HCT116 (cell line): ENCODE measurements at regions not wholly inside any gene's neighbourhood (a gene's known extent, or its start where the extent isn't known, plus 50 kb on each side); places are given as distances from the start of the nearest gene placed in this dataset.

Source experiments
- ATAC-seq: fragments of 200-7000 bp; cut with Tn5 transposase; 2 replicates; pipeline ENCODE4 v1.9.1; 2020; ENCODE audit warnings: mild to moderate bottlenecking, moderate library complexity
- BruUV-seq: library from RNA; stranded (reverse); fragments of 400-500 nt; replicated peaks from 2 replicates; lab custom pipeline; 2021; lab: Mats Ljungman, UMichigan
- CTCF ChIA-PET: fragments of 300-600 bp; sonication (Branson Sonifier 250); formaldehyde crosslinking; loops from one replicate; lab custom pipeline; 2021; ENCODE audit warnings: antibody characterized with exemption; lab: Charles Lee
- POLR2A ChIA-PET: fragments of 300-600, 350-600 bp; sonication (Branson Sonifier 250); formaldehyde crosslinking; loops from one replicate; lab custom pipeline; 2021; ENCODE audit warnings: antibody characterized with exemption; lab: Charles Lee
- RAD21 ChIA-PET, 2 experiments: fragments of 300-600 bp; sonication (Branson Sonifier 250); formaldehyde crosslinking; loops; one replicate each; lab custom pipeline; 2023; ENCODE audit warnings: low total read pairs in 2 of 2; ENCODE audit not compliant: uncharacterized antibody in 2 of 2, unreplicated experiment in 2 of 2, low non-redundant PET in 1 of 2; lab: Charles Lee
- DNase-seq: peaks from one replicate; pipeline ENCODE4 v3.0.0-alpha.2; 2010; ENCODE audit warnings: low read depth, low spot score
- H2AFZ ChIP-seq: fragments of 200-600 bp; shearing (Covaris generic), sonication (generic); 2 replicates; pipeline ENCODE4 v1.6.1; 2017; ENCODE audit warnings: low read depth, mixed run types, mixed read lengths, antibody characterized with exemption, low read length; ENCODE audit not compliant: poor library complexity, severe bottlenecking
- H3K27ac ChIP-seq: 2 replicates; pipeline ENCODE4 v1.5.1; 2012; ENCODE audit warnings: low read depth, low read length
- H3K27me3 ChIP-seq: fragments of 200-600 bp; sonication (generic); 2 replicates; pipeline ENCODE4 v1.6.1; 2016; ENCODE audit warnings: mixed run types, low read length, mixed read lengths; ENCODE audit not compliant: insufficient read depth
- H3K36me3 ChIP-seq, 2 experiments: fragments of 200-500 bp in 1 of 2; fragments of 200-600 bp in 1 of 2; sonication (Bioruptor generic) in 1 of 2; sonication (generic) in 1 of 2; 2 replicates each; pipeline versions ENCODE4 v1.5.1 to v1.6.1; 2014 to 2016; ENCODE audit warnings: low read length in 2 of 2, inconsistent platforms in 1 of 2, mixed read lengths in 1 of 2, mixed run types in 1 of 2; ENCODE audit not compliant: insufficient read depth in 2 of 2, control insufficient read depth in 1 of 2
- H3K4me1 ChIP-seq, 2 experiments: fragments of 200-600 bp in 1 of 2; sonication (generic) in 1 of 2; 2 replicates each; pipeline versions ENCODE4 v1.5.1 to v1.6.1; 2012 to 2017; ENCODE audit warnings: low read length in 2 of 2, inconsistent platforms in 1 of 2, mild to moderate bottlenecking in 1 of 2, mixed read lengths in 1 of 2, mixed run types in 1 of 2, moderate library complexity in 1 of 2; ENCODE audit not compliant: insufficient read depth in 2 of 2, control insufficient read depth in 1 of 2
- H3K4me2 ChIP-seq: fragments of 200-600 bp; sonication (generic); 2 replicates; pipeline ENCODE4 v1.6.1; 2017; ENCODE audit warnings: mixed run types, low read length, mixed read lengths
- H3K4me3 ChIP-seq, 2 experiments: fragments of 200-600 bp in 1 of 2; sonication (generic) in 1 of 2; replicated peaks in 1 of 2; 2 replicates each; pipeline ENCODE4 v1.5.1; 2011 to 2016; ENCODE audit warnings: low read length in 2 of 2, control low read depth in 1 of 2, low read depth in 1 of 2, mild to moderate bottlenecking in 1 of 2, mixed read lengths in 1 of 2, mixed run types in 1 of 2
- H3K79me2 ChIP-seq: fragments of 200-600 bp; sonication (generic); 2 replicates; pipeline ENCODE4 v1.6.1; 2017; ENCODE audit warnings: mild to moderate bottlenecking, mixed run types, low read length, moderate library complexity, mixed read lengths; ENCODE audit not compliant: insufficient read depth
- H3K9ac ChIP-seq: fragments of 200-600 bp; sonication (generic); 2 replicates; pipeline ENCODE4 v1.6.1; 2016; ENCODE audit warnings: low read length, mixed read lengths
- H3K9me2 ChIP-seq: fragments of 200-600 bp; sonication (generic), shearing (Covaris generic); 2 replicates; pipeline ENCODE4 v1.6.1; 2017; ENCODE audit warnings: mixed run types, mild to moderate bottlenecking, moderate library complexity; ENCODE audit not compliant: insufficient read depth
- H3K9me3 ChIP-seq, 2 experiments: fragments of 200-500 bp in 1 of 2; fragments of 200-600 bp in 1 of 2; sonication (Bioruptor generic) in 1 of 2; sonication (generic) in 1 of 2; 2 replicates each; pipeline ENCODE4 v1.6.1; 2014 to 2017; ENCODE audit warnings: low read length in 2 of 2, mixed read lengths in 2 of 2, inconsistent platforms in 1 of 2, low read depth in 1 of 2, mild to moderate bottlenecking in 1 of 2, mixed run types in 1 of 2, moderate library complexity in 1 of 2; ENCODE audit not compliant: control insufficient read depth in 1 of 2, insufficient read depth in 1 of 2
- H4K20me1 ChIP-seq: fragments of 200-600 bp; sonication (generic), shearing (Covaris generic); 2 replicates; pipeline ENCODE4 v1.6.1; 2017; ENCODE audit warnings: mixed run types, mild to moderate bottlenecking, moderate library complexity; ENCODE audit not compliant: insufficient read depth
- EGR1 ChIP-seq: IDR thresholded peaks from 2 replicates; pipeline ENCODE4 v1.6.1; 2012; ENCODE audit warnings: low read depth
- EZH2phosphoT487 ChIP-seq: fragments of 200-600 bp; IDR thresholded peaks from 2 replicates; pipeline ENCODE4 v1.6.1; 2018; ENCODE audit warnings: antibody characterized with exemption, borderline replicate concordance
- REST ChIP-seq: IDR thresholded peaks from 2 replicates; pipeline ENCODE4 v1.6.1; 2012; ENCODE audit warnings: low read depth
- SRF ChIP-seq: IDR thresholded peaks from 2 replicates; pipeline ENCODE4 v1.6.1; 2012; ENCODE audit warnings: low read depth
- ZNF274 ChIP-seq: fragments of 200-500 bp; sonication (Bioruptor generic); IDR thresholded peaks from 2 replicates; pipeline ENCODE4 v1.6.1; 2014; ENCODE audit warnings: mild to moderate bottlenecking, low read depth, low read length, inconsistent platforms
- intact Hi-C: fragments of 100-400 bp; cut with micrococcal nuclease; formaldehyde crosslinking; loops from 2 replicates; pipeline ENCODE4 v1.10.0; 2022

GRCh38 chr4:19566041-19566440 is 685.7 kb upstream of the SLIT2 start (continued):
- TF ChIP-seq REST (no peak), ZNF274 (no peak), EZH2phosphoT487 (no peak), EGR1 (no peak)

- CTCF ChIA-PET: no interaction called here
- H3K36me3 ChIP-seq: no peaks in the 10 kb centered on the region
- no peak for TF ChIP-seq SRF
Observed at GRCh38 chr4:19562456-19562855, 689.2 kb upstream of the SLIT2 start.

More at GRCh38 chr4:19562456-19562855, 689.2 kb upstream of the SLIT2 start:
- no peak overlapping the region for H2AFZ ChIP-seq
- intact Hi-C loops: no loop called here
- H3K9ac ChIP-seq: no peak overlapping the region
- H3K4me2 ChIP-seq: no peak overlapping the region
- no peaks in the 10 kb centered on the region for H3K9me3 ChIP-seq
- DNase-seq (no peak), ATAC-seq (no peak)
- no peak overlapping the region for H3K27ac ChIP-seq
- peaks cover 0 to 13% of the 10 kb centered on the region in 2 experiments; a peak in 2 of 4 replicates for H3K4me1 ChIP-seq
- ChIA-PET RAD21 (no interaction called here), POLR2A (no interaction called here)
- no TSS peak for BruUV-seq
- H3K9me2 ChIP-seq: no peaks in the 10 kb centered on the region
- no peak overlapping the region for H3K4me3 ChIP-seq
- no peaks in the 10 kb centered on the region for H3K79me2 ChIP-seq
- H4K20me1 ChIP-seq: no peaks in the 10 kb centered on the region
- H3K27me3 ChIP-seq: no peaks in the 10 kb centered on the region
